Neural progenitor cell (in vitro differentiated cells): ENCODE measurements at regions not wholly inside any gene's neighbourhood (a gene's known extent, or its start where the extent isn't known, plus 50 kb on each side); places are given as distances from the start of the nearest gene placed in this dataset.
"Not testable (repeated sequence)": the region's sequence is repeated elsewhere in the genome, so short reads cannot be mapped to it uniquely, and the experiment has no call there.

Experiments
- DNase-seq: peaks from one replicate; pipeline ENCODE4 v3.0.0-alpha.2; 2016; ENCODE audit warnings: low spot score
- H2AFZ ChIP-seq: fragments of 200-600 bp; sonication (generic); replicated peaks from 2 replicates; pipeline ENCODE4 v1.6.1; 2016; ENCODE audit warnings: antibody characterized with exemption
- H3F3A ChIP-seq: fragments of 200-600 bp; sonication (generic); 2 replicates; pipeline ENCODE4 v1.6.1; 2016; ENCODE audit warnings: antibody characterized with exemption, low read depth
- H3K27ac ChIP-seq: fragments of 200-600 bp; sonication (generic); 2 replicates; pipeline ENCODE4 v1.5.1; 2016; ENCODE audit warnings: mild to moderate bottlenecking
- H3K27me3 ChIP-seq: fragments of 200-600 bp; sonication (generic); 2 replicates; pipeline ENCODE4 v1.6.1; 2016; ENCODE audit warnings: mild to moderate bottlenecking, moderate library complexity
- H3K36me3 ChIP-seq: fragments of 200-600 bp; sonication (generic); 2 replicates; pipeline ENCODE4 v1.5.1; 2016
- H3K4me1 ChIP-seq: fragments of 200-600 bp; sonication (generic); 2 replicates; pipeline ENCODE4 v1.6.1; 2016; ENCODE audit warnings: mixed run types
- H3K4me2 ChIP-seq: fragments of 200-600 bp; sonication (generic); 2 replicates; pipeline ENCODE4 v1.6.1; 2016
- H3K4me3 ChIP-seq: fragments of 200-600 bp; sonication (generic); 2 replicates; pipeline ENCODE4 v1.5.1; 2016
- H3K79me2 ChIP-seq: fragments of 200-600 bp; sonication (generic); 2 replicates; pipeline ENCODE4 v1.6.1; 2016; ENCODE audit warnings: low read depth
- H3K9ac ChIP-seq: fragments of 200-600 bp; sonication (generic); 2 replicates; pipeline ENCODE4 v1.6.1; 2016
- H3K9me3 ChIP-seq: fragments of 200-600 bp; sonication (generic); 2 replicates; pipeline ENCODE4 v1.5.1; 2016; ENCODE audit warnings: low read depth
- H4K20me1 ChIP-seq: fragments of 200-600 bp; sonication (generic); 2 replicates; pipeline ENCODE4 v1.6.1; 2016; ENCODE audit warnings: low read depth
- H3K27ac Mint-ChIP-seq: 3 replicates; pipeline ENCODE4 v1.8.0; 2021; ENCODE audit warnings: mixed read lengths
- H3K27me3 Mint-ChIP-seq: 2 replicates; pipeline ENCODE4 v1.8.0; 2022; ENCODE audit warnings: low read depth, mild to moderate bottlenecking, inconsistent platforms, moderate library complexity, mixed read lengths; ENCODE audit not compliant: insufficient read depth
- H3K36me3 Mint-ChIP-seq: 3 replicates; pipeline ENCODE4 v1.8.0; 2021; ENCODE audit warnings: mixed read lengths
- H3K4me1 Mint-ChIP-seq: 3 replicates; pipeline ENCODE4 v1.8.0; 2021; ENCODE audit warnings: mixed read lengths
- H3K4me3 Mint-ChIP-seq: 3 replicates; pipeline ENCODE4 v1.8.0; 2021; ENCODE audit warnings: mild to moderate bottlenecking, moderate library complexity, mixed read lengths
- H3K9me3 Mint-ChIP-seq: 3 replicates; pipeline ENCODE4 v1.8.0; 2020; ENCODE audit warnings: mixed read lengths
- EZH2 ChIP-seq: fragments of 200-600 bp; sonication (generic); IDR thresholded peaks from 2 replicates; pipeline ENCODE4 v1.6.1; 2017; ENCODE audit warnings: antibody characterized with exemption, mild to moderate bottlenecking, moderate library complexity
- EZH2phosphoT487 ChIP-seq: fragments of 200-600 bp; sonication (generic); IDR thresholded peaks from 2 replicates; pipeline ENCODE4 v1.6.1; 2017; ENCODE audit warnings: antibody characterized with exemption
- TF ChIP-seq, protein P1 (sequence below): fragments of 200-600 bp; sonication (generic); IDR thresholded peaks from 2 replicates; pipeline ENCODE4 v1.5.1; 2017; ENCODE audit warnings: antibody characterized with exemption, mild to moderate bottlenecking

DNA sequence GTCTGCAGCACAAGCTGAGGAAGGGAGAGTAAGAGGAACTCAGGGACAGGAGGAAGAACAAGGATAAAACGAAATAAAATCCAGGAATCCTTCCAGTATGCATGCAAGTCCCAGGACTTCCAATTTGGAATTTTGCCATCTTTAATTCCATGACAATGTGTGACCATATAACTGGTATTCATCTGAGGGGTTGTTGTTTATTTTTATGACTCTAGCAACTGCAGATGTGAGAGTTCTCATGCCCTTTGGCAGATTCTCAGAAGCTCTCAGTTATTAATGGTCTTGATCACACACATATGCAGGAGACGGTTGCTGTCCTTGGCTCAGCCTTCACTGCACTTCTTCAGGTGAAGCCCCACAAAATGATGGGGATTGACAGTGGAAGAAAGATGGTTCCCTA is 148.2 kb downstream of the SMIM20 start:
- H3K4me1 Mint-ChIP-seq: peaks cover 2% of the 10 kb centered on the region
- DNase-seq: no peak
- H3K4me3 ChIP-seq: no peak overlapping the region
- H3K79me2 ChIP-seq: no peaks in the 10 kb centered on the region
- no peaks in the 10 kb centered on the region for H3F3A ChIP-seq
- H3K9ac ChIP-seq: no peak overlapping the region
- peaks cover 3% of the 10 kb centered on the region for H3K27me3 Mint-ChIP-seq
- no peak overlapping the region for H3K4me2 ChIP-seq
- TF ChIP-seq EZH2 (no peak), EZH2phosphoT487 (no peak)
- no peaks in the 10 kb centered on the region for H3K27me3 ChIP-seq
- no peaks in the 10 kb centered on the region for H3K4me1 ChIP-seq
- no peaks in the 10 kb centered on the region for H3K9me3 Mint-ChIP-seq
- H3K36me3 Mint-ChIP-seq: no peaks in the 10 kb centered on the region
- no peaks in the 10 kb centered on the region for H4K20me1 ChIP-seq
- H3K4me3 Mint-ChIP-seq: no peak overlapping the region
- H3K27ac Mint-ChIP-seq: no peak overlapping the region
- no peak overlapping the region for H3K27ac ChIP-seq
- no peak overlapping the region for H2AFZ ChIP-seq
- H3K9me3 ChIP-seq: no peaks in the 10 kb centered on the region
- no peaks in the 10 kb centered on the region for H3K36me3 ChIP-seq

- not testable (repeated sequence) for H4K20me1 ChIP-seq, H3K4me3 Mint-ChIP-seq, H3K9me3 Mint-ChIP-seq, H3K27me3 Mint-ChIP-seq, H3K36me3 ChIP-seq, H3K27me3 ChIP-seq, H3K4me1 ChIP-seq, H2AFZ ChIP-seq, H3K4me2 ChIP-seq, DNase-seq, H3F3A ChIP-seq, H3K27ac ChIP-seq, H3K4me3 ChIP-seq, H3K9me3 ChIP-seq, H3K4me1 Mint-ChIP-seq, H3K27ac Mint-ChIP-seq, H3K79me2 ChIP-seq, H3K9ac ChIP-seq, H3K36me3 Mint-ChIP-seq
Measured at GRCh38 chr4:26064009-26064408, 150.0 kb downstream of the SMIM20 start.

- Mint-ChIP-seq H3K36me3 (no peaks in the 10 kb centered on the region), H3K9me3 (no peaks in the 10 kb centered on the region), H3K27me3 (peaks cover 2% of the 10 kb centered on the region), H3K4me3 (peak overlapping the region; percentile 41), H3K27ac (no peak overlapping the region), H3K4me1 (peaks cover 2% of the 10 kb centered on the region)
- Histone ChIP-seq H3K9me3 (no peaks in the 10 kb centered on the region), H3K36me3 (no peaks in the 10 kb centered on the region), H3K27ac (no peak overlapping the region), H3K4me1 (no peaks in the 10 kb centered on the region), H3K4me2 (no peak overlapping the region), H4K20me1 (no peaks in the 10 kb centered on the region), H3K79me2 (no peaks in the 10 kb centered on the region), H3K4me3 (no peak overlapping the region), H3F3A (no peaks in the 10 kb centered on the region), H3K9ac (no peak overlapping the region), H3K27me3 (no peaks in the 10 kb centered on the region), H2AFZ (no peak overlapping the region)
- no peak for DNase-seq
- TF ChIP-seq, protein P1, sequence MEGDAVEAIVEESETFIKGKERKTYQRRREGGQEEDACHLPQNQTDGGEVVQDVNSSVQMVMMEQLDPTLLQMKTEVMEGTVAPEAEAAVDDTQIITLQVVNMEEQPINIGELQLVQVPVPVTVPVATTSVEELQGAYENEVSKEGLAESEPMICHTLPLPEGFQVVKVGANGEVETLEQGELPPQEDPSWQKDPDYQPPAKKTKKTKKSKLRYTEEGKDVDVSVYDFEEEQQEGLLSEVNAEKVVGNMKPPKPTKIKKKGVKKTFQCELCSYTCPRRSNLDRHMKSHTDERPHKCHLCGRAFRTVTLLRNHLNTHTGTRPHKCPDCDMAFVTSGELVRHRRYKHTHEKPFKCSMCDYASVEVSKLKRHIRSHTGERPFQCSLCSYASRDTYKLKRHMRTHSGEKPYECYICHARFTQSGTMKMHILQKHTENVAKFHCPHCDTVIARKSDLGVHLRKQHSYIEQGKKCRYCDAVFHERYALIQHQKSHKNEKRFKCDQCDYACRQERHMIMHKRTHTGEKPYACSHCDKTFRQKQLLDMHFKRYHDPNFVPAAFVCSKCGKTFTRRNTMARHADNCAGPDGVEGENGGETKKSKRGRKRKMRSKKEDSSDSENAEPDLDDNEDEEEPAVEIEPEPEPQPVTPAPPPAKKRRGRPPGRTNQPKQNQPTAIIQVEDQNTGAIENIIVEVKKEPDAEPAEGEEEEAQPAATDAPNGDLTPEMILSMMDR: no peak
- TF ChIP-seq EZH2: no peak
- TF ChIP-seq EZH2phosphoT487: no peak
Measured at GRCh38 chr4:26065833-26066232, 151.8 kb downstream of the SMIM20 start.

- no peaks in the 10 kb centered on the region for H3K36me3 Mint-ChIP-seq
- no peak overlapping the region for H3K27ac Mint-ChIP-seq
- Histone ChIP-seq H3K36me3 (no peaks in the 10 kb centered on the region), H3K9ac (no peak overlapping the region), H3K4me2 (no peak overlapping the region), H2AFZ (no peak overlapping the region), H3K79me2 (no peaks in the 10 kb centered on the region), H3K4me3 (no peak overlapping the region), H3K27me3 (no peaks in the 10 kb centered on the region), H3K4me1 (no peaks in the 10 kb centered on the region), H3K27ac (no peak overlapping the region), H4K20me1 (no peaks in the 10 kb centered on the region), H3K9me3 (no peaks in the 10 kb centered on the region), H3F3A (no peaks in the 10 kb centered on the region)
- H3K4me3 Mint-ChIP-seq: no peak overlapping the region
- TF ChIP-seq, protein P1: no peak
- TF ChIP-seq EZH2phosphoT487 (no peak), EZH2 (no peak)
- H3K9me3 Mint-ChIP-seq: no peaks in the 10 kb centered on the region
- no peak for DNase-seq
- H3K4me1 Mint-ChIP-seq: peaks cover 2% of the 10 kb centered on the region
- H3K27me3 Mint-ChIP-seq: peaks cover 2% of the 10 kb centered on the region
Measured at GRCh38 chr4:26067035-26067434, 153.0 kb downstream of the SMIM20 start.
